Body of pancreas (tissue), 4 donors: ENCODE measurements at regions not wholly inside any gene's neighbourhood (a gene's known extent, or its start where the extent isn't known, plus 50 kb on each side); places are given as distances from the start of the nearest gene placed in this dataset.

Source experiments
- POLR2A ChIP-seq, 3 donors: fragments of 450-650 bp; IDR thresholded peaks; one replicate each; pipeline ENCODE4 v1.6.1; 2016; ENCODE audit warnings: antibody characterized with exemption in 3 of 3, mild to moderate bottlenecking in 2 of 3
- TF ChIP-seq, protein P1 (sequence below), 7 experiments: fragments of 450-650 bp in 4 of 7; fragments of 200-600 bp in 3 of 7; sonication (generic) in 3 of 7; IDR thresholded peaks; one replicate each; pipeline ENCODE4 v1.5.1; 2016 to 2019; ENCODE audit warnings: antibody characterized with exemption in 7 of 7

DNA sequence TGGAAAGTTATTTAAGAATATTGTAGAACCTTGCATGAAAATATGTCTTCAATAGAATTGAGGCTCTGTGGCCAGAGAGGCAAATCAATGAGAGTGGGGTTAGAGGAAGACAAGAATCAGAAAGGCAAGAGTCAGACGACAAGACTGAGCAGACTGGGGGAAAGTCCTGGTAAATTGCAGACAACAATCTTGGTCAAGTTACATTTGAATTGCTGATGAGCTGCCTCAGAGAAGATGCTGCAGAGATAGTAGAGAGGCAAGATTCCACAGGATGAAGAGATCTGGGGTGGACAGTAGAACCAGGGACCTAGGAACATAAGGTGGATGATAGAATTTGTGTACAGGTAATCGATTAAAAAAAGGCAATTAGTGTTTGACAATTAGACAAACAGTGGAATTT, 133.8 kb downstream of the RXFP2 start:
- TF ChIP-seq, protein P1, sequence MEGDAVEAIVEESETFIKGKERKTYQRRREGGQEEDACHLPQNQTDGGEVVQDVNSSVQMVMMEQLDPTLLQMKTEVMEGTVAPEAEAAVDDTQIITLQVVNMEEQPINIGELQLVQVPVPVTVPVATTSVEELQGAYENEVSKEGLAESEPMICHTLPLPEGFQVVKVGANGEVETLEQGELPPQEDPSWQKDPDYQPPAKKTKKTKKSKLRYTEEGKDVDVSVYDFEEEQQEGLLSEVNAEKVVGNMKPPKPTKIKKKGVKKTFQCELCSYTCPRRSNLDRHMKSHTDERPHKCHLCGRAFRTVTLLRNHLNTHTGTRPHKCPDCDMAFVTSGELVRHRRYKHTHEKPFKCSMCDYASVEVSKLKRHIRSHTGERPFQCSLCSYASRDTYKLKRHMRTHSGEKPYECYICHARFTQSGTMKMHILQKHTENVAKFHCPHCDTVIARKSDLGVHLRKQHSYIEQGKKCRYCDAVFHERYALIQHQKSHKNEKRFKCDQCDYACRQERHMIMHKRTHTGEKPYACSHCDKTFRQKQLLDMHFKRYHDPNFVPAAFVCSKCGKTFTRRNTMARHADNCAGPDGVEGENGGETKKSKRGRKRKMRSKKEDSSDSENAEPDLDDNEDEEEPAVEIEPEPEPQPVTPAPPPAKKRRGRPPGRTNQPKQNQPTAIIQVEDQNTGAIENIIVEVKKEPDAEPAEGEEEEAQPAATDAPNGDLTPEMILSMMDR (IDR thresholded peaks at IDR 0.05), result no peak
- TF ChIP-seq POLR2A (IDR thresholded peaks at IDR 0.05), result no peak
